H9 (cell line): ENCODE measurements at regions not wholly inside any gene's neighbourhood (a gene's known extent, or its start where the extent isn't known, plus 50 kb on each side); places are given as distances from the start of the nearest gene placed in this dataset.

ENCODE experiments used
- DNase-seq: peaks from one replicate; pipeline ENCODE4 v3.0.0-alpha.2; 2017
- H2AFZ ChIP-seq: one replicate; pipeline ENCODE4 v1.6.1; 2013; ENCODE audit warnings: mild to moderate bottlenecking, low read length, control low read depth, moderate library complexity
- H2AK5ac ChIP-seq: 2 replicates; pipeline ENCODE4 v1.6.1; 2013; ENCODE audit warnings: low read length, control low read depth, mixed read lengths; ENCODE audit not compliant: insufficient read length
- H2BK120ac ChIP-seq: one replicate; pipeline ENCODE4 v1.6.1; 2013; ENCODE audit warnings: low read depth, mild to moderate bottlenecking, low read length, control low read depth, inconsistent platforms; ENCODE audit not compliant: poor library complexity, severe bottlenecking
- H2BK12ac ChIP-seq: 2 replicates; pipeline ENCODE4 v1.6.1; 2013; ENCODE audit warnings: low read length, control low read depth, mixed read lengths, low read depth; ENCODE audit not compliant: insufficient read length
- H2BK15ac ChIP-seq: 2 replicates; pipeline ENCODE4 v1.6.1; 2013; ENCODE audit warnings: low read depth, low read length, control low read depth
- H2BK20ac ChIP-seq: one replicate; pipeline ENCODE4 v1.6.1; 2013; ENCODE audit warnings: low read depth, mild to moderate bottlenecking, low read length, control low read depth, inconsistent platforms; ENCODE audit not compliant: poor library complexity, severe bottlenecking
- H2BK5ac ChIP-seq: 2 replicates; pipeline ENCODE4 v1.6.1; 2013; ENCODE audit warnings: low read length, control low read depth, mixed read lengths; ENCODE audit not compliant: insufficient read length
- H3K14ac ChIP-seq: 2 replicates; pipeline ENCODE4 v1.6.1; 2013; ENCODE audit warnings: low read length, control low read depth; ENCODE audit not compliant: insufficient read depth
- H3K18ac ChIP-seq: 2 replicates; pipeline ENCODE4 v1.6.1; 2013; ENCODE audit warnings: low read depth, mild to moderate bottlenecking, mixed read lengths, low read length, control low read depth; ENCODE audit not compliant: insufficient read length
- H3K23ac ChIP-seq: 2 replicates; pipeline ENCODE4 v1.6.1; 2013; ENCODE audit warnings: low read length, control low read depth, mixed read lengths, low read depth; ENCODE audit not compliant: insufficient read length
- H3K23me2 ChIP-seq: 2 replicates; pipeline ENCODE4 v1.6.1; 2013; ENCODE audit warnings: low read depth, mild to moderate bottlenecking, mixed read lengths, low read length, control low read depth; ENCODE audit not compliant: insufficient read length, poor library complexity, severe bottlenecking
- H3K27ac ChIP-seq: 2 replicates; pipeline ENCODE4 v1.5.1; 2013; ENCODE audit warnings: low read length, control low read depth, mixed read lengths, low read depth; ENCODE audit not compliant: insufficient read length
- H3K27me3 ChIP-seq: 2 replicates; pipeline ENCODE4 v1.6.1; 2013; ENCODE audit warnings: low read length, control low read depth, inconsistent platforms; ENCODE audit not compliant: insufficient read depth
- H3K4ac ChIP-seq: 2 replicates; pipeline ENCODE4 v1.6.1; 2013; ENCODE audit warnings: low read depth, mild to moderate bottlenecking, control low read depth, inconsistent platforms, low read length, moderate library complexity
- H3K4me1 ChIP-seq: 2 replicates; pipeline ENCODE4 v1.6.1; 2013; ENCODE audit warnings: low read length, control low read depth, inconsistent platforms; ENCODE audit not compliant: insufficient read depth
- H3K4me2 ChIP-seq: 2 replicates; pipeline ENCODE4 v1.6.1; 2013; ENCODE audit warnings: low read length, control low read depth, mixed read lengths; ENCODE audit not compliant: insufficient read length, insufficient read depth
- H3K56ac ChIP-seq: 2 replicates; pipeline ENCODE4 v1.6.1; 2013; ENCODE audit warnings: low read depth, mild to moderate bottlenecking, mixed read lengths, low read length, control low read depth; ENCODE audit not compliant: insufficient read length
- H3K79me1 ChIP-seq: 2 replicates; pipeline ENCODE4 v1.6.1; 2013; ENCODE audit warnings: low read depth, mild to moderate bottlenecking, moderate library complexity, low read length, control low read depth, inconsistent platforms; ENCODE audit not compliant: insufficient read depth, poor library complexity, severe bottlenecking
- H3K79me2 ChIP-seq: 2 replicates; pipeline ENCODE4 v1.6.1; 2013; ENCODE audit warnings: low read length, control low read depth, inconsistent platforms; ENCODE audit not compliant: insufficient read depth
- H3K9ac ChIP-seq: 2 replicates; pipeline ENCODE4 v1.6.1; 2013; ENCODE audit warnings: low read length, control low read depth, mixed read lengths; ENCODE audit not compliant: insufficient read length; ENCODE audit errors: extremely low read depth
- H3K9me3 ChIP-seq: one replicate; pipeline ENCODE4 v1.6.1; 2013; ENCODE audit warnings: low read depth, low read length, inconsistent platforms; ENCODE audit not compliant: control insufficient read depth
- H3T11ph ChIP-seq: one replicate; pipeline ENCODE4 v1.6.1; 2013; ENCODE audit warnings: mild to moderate bottlenecking, low read length, control low read depth, inconsistent platforms
- H4K20me1 ChIP-seq: one replicate; pipeline ENCODE4 v1.6.1; 2013; ENCODE audit not compliant: control insufficient read depth, insufficient read length, insufficient read depth
- H4K5ac ChIP-seq: 2 replicates; pipeline ENCODE4 v1.6.1; 2013; ENCODE audit warnings: low read depth, mild to moderate bottlenecking, mixed read lengths, low read length, control low read depth; ENCODE audit not compliant: insufficient read length
- H4K8ac ChIP-seq: replicated peaks from 2 replicates; pipeline ENCODE4 v1.6.1; 2013; ENCODE audit warnings: low read length, control low read depth, mixed read lengths, low read depth; ENCODE audit not compliant: insufficient read length
- H4K91ac ChIP-seq: 2 replicates; pipeline ENCODE4 v1.6.1; 2013; ENCODE audit warnings: low read depth, mild to moderate bottlenecking, moderate library complexity, mixed read lengths, low read length, control low read depth; ENCODE audit not compliant: insufficient read length
- H3K27ac Mint-ChIP-seq, 3 experiments: 2 replicates in 2 of 3; 3 replicates in 1 of 3; pipeline ENCODE4 v1.8.0; 2020 to 2021; ENCODE audit warnings: mixed read lengths in 3 of 3, mild to moderate bottlenecking in 1 of 3, moderate library complexity in 1 of 3
- H3K27me3 Mint-ChIP-seq: 2 replicates; pipeline ENCODE4 v1.8.0; 2021; ENCODE audit warnings: low read depth, mild to moderate bottlenecking, moderate library complexity, mixed read lengths
- H3K36me3 Mint-ChIP-seq, 3 experiments: 2 replicates in 2 of 3; 3 replicates in 1 of 3; pipeline ENCODE4 v1.8.0; 2020 to 2021; ENCODE audit warnings: low read depth in 3 of 3, mixed read lengths in 3 of 3; ENCODE audit not compliant: insufficient read depth in 1 of 3
- H3K4me1 Mint-ChIP-seq, 2 experiments: 2 replicates each; pipeline ENCODE4 v1.8.0; 2020; ENCODE audit warnings: mixed read lengths in 2 of 2
- H3K4me3 Mint-ChIP-seq, 2 experiments: 2 replicates in 1 of 2; 3 replicates in 1 of 2; pipeline ENCODE4 v1.8.0; 2020 to 2021; ENCODE audit warnings: mild to moderate bottlenecking in 2 of 2, mixed read lengths in 2 of 2, moderate library complexity in 1 of 2
- H3K9me3 Mint-ChIP-seq, 2 experiments: 2 replicates in 1 of 2; 3 replicates in 1 of 2; pipeline ENCODE4 v1.8.0; 2020; ENCODE audit warnings: mild to moderate bottlenecking in 2 of 2, mixed read lengths in 2 of 2, moderate library complexity in 1 of 2
- CTCF ChIP-seq: fragments of 200-600 bp; sonication (generic); conservative IDR thresholded peaks from 3 replicates; pipeline ENCODE4 v1.8.0; 2021; ENCODE audit warnings: antibody characterized with exemption, mild to moderate bottlenecking
- WGBS: extraction: QIAGEN DNeasy Blood & Tissue Kit; methylation state at CpG from one replicate; pipeline ENCODE4 v1.1.7; 2013; ENCODE audit warnings: missing lambda C conversion rate, low lambda C conversion rate, mixed read lengths; ENCODE audit not compliant: insufficient read length; ENCODE audit errors: extremely low coverage; 5-methylcytosine and 5-hydroxymethylcytosine counted together

DNA sequence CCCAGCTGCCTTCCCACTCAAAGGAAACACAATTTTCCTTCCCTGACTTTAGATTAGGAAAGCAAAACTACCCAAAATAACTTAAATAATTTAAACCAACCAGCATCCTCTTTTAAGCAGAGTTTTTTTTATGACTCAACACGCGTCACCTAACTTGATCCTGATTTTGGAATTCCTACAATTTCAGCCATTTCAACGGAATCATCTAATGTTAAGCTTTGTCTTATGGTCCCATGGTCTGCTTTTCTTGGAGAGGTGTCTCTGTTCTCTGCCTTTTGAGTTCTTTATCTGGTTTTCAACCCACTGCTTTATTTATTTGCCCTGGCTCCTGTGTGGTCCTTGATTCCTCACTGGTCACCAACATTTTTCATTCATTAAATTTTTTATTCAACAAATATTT lies 219.2 kb upstream of the ARHGEF26 start:
- DNase-seq = no peak
- H2AFZ ChIP-seq = no peak overlapping the region
- no peak overlapping the region for H3K27ac ChIP-seq

More for the DNA sequence above, 219.2 kb upstream of the ARHGEF26 start:
- no peaks in the 10 kb centered on the region; a peak in 1 of 4 replicates for H3K4me1 Mint-ChIP-seq
- Histone ChIP-seq H3T11ph (no peak overlapping the region), H3K14ac (no peak overlapping the region), H4K5ac (no peak overlapping the region), H4K91ac (no peak overlapping the region), H3K79me2 (no peaks in the 10 kb centered on the region), H3K9me3 (no peaks in the 10 kb centered on the region), H2BK15ac (no peak overlapping the region), H2AK5ac (no peak overlapping the region), H2BK120ac (no peak overlapping the region), H3K9ac (no peak overlapping the region), H4K8ac (no peak overlapping the region), H3K18ac (no peak overlapping the region), H3K56ac (no peak overlapping the region), H2BK5ac (no peak overlapping the region), H3K23me2 (no peaks in the 10 kb centered on the region), H2BK20ac (no peak overlapping the region), H3K23ac (no peak overlapping the region), H3K4me2 (no peak overlapping the region), H3K4me1 (no peaks in the 10 kb centered on the region), H2BK12ac (no peak overlapping the region), H3K27me3 (no peaks in the 10 kb centered on the region), H4K20me1 (no peaks in the 10 kb centered on the region), H3K79me1 (no peaks in the 10 kb centered on the region), H3K4ac (no peak overlapping the region)
- no CpG with 5 or more reads among the region's 3 CpGs for WGBS
- no peaks in the 10 kb centered on the region for H3K36me3 Mint-ChIP-seq
- H3K27ac Mint-ChIP-seq = peak overlapping the region in 1 of 3 experiments; percentile 25; a peak in 1 of 7 replicates
- H3K27me3 Mint-ChIP-seq = no peaks in the 10 kb centered on the region
- TF ChIP-seq CTCF = no peak
- no peak overlapping the region for H3K4me3 Mint-ChIP-seq
- H3K9me3 Mint-ChIP-seq = no peaks in the 10 kb centered on the region; a peak in 2 of 5 replicates
